ENCODE measurements at regions not wholly inside any gene's neighbourhood (a gene's known extent, or its start where the extent isn't known, plus 50 kb on each side); places are given as distances from the start of the nearest gene placed in this dataset.

- TF ChIP-seq POLR2AphosphoS5 (IDR thresholded peaks at IDR 0.05; ENCODE audit: borderline replicate concordance, low read depth, low read length) = no peak
- no peak for TF ChIP-seq EZH2 (IDR thresholded peaks at IDR 0.05)
These were observed 88.8 kb upstream of the TMEM26 start for GRCh38 chr10:61541960-61542359.
